Fibroblast of lung (primary cell): ENCODE measurements at regions not wholly inside any gene's neighbourhood (a gene's known extent, or its start where the extent isn't known, plus 50 kb on each side); places are given as distances from the start of the nearest gene placed in this dataset.

Source experiments
- EZH2 ChIP-seq: IDR thresholded peaks from 2 replicates; pipeline ENCODE4 v1.5.1; 2012; ENCODE audit warnings: low read length, control low read depth, mild to moderate bottlenecking; ENCODE audit errors: missing control alignments
- TF ChIP-seq, protein P1 (sequence below), 2 donors: IDR thresholded peaks in 1 of 2; conservative IDR thresholded peaks in 1 of 2; 1 replicate in 1 of 2; 2 replicates in 1 of 2; pipeline ENCODE4 v1.5.1; 2011 to 2012; ENCODE audit warnings: low read length in 2 of 2, control low read depth in 1 of 2, inconsistent platforms in 1 of 2, low read depth in 1 of 2, mild to moderate bottlenecking in 1 of 2

DNA sequence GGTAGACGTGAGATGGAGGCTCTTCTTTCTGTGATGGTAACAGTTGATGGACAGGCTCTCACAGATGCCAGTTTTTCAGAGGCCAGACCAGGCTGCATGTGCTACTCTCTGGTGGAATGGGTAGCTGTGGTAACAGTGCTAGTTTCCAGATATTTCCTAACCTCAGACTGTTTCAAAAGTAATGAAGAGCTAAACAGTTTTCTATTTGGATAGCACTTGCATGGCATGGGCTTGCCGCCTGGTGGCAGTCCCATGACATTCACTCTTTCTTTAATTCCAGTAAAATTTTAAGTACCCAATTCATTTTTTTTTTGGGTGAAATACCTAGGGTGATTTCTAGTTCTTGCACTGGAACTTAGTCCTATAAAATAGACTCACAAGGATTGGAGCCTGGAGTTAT, 220.2 kb upstream of the MAD2L1 start:
- TF ChIP-seq, protein P1, sequence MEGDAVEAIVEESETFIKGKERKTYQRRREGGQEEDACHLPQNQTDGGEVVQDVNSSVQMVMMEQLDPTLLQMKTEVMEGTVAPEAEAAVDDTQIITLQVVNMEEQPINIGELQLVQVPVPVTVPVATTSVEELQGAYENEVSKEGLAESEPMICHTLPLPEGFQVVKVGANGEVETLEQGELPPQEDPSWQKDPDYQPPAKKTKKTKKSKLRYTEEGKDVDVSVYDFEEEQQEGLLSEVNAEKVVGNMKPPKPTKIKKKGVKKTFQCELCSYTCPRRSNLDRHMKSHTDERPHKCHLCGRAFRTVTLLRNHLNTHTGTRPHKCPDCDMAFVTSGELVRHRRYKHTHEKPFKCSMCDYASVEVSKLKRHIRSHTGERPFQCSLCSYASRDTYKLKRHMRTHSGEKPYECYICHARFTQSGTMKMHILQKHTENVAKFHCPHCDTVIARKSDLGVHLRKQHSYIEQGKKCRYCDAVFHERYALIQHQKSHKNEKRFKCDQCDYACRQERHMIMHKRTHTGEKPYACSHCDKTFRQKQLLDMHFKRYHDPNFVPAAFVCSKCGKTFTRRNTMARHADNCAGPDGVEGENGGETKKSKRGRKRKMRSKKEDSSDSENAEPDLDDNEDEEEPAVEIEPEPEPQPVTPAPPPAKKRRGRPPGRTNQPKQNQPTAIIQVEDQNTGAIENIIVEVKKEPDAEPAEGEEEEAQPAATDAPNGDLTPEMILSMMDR (conservative IDR thresholded peaks at IDR 0.05 in 1 of 2, IDR thresholded peaks at IDR 0.05 in 1 of 2; ENCODE audit: low read depth in 1 of 2, low read length in 2 of 2): peak in 1 of 2 donors; percentile 28
- TF ChIP-seq EZH2: no peak
